ENCODE measurements at regions not wholly inside any gene's neighbourhood (a gene's known extent, or its start where the extent isn't known, plus 50 kb on each side); places are given as distances from the start of the nearest gene placed in this dataset.

DNA sequence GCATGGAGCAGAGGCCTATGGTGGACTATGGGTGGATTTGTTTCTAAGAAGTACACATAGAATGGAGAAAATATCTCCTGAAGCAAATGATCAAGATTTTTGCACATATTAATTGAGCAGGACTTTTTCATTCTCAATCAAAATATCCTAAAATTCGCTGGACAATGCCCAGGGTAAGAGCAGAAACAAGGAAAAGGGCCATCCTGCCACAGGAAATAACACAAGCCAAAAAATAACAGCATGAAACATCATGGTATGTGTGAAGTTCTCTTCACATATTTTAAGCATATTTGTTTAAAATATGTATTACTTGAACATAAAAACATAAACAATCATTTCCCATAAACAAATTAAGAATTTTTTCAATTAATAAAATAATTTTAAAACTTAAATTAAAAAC, 868.9 kb downstream of the EPHA7 start:
- TF ChIP-seq ZNF274 (IDR thresholded peaks at IDR 0.05; ENCODE audit: low read depth, low read length) (no peak), SUZ12 (IDR thresholded peaks at IDR 0.05; ENCODE audit: extremely low read depth, insufficient read depth, insufficient read length) (no peak)
